Cardiac fibroblast (primary cell): ENCODE measurements at regions not wholly inside any gene's neighbourhood (a gene's known extent, or its start where the extent isn't known, plus 50 kb on each side); places are given as distances from the start of the nearest gene placed in this dataset.

Experiments used
- DNase-seq, 2 donors: peaks; one replicate each; pipeline versions ENCODE4 v3.0.0 to v3.0.0-alpha.2; 2010; ENCODE audit warnings: low read depth in 2 of 2
- H3K4me3 ChIP-seq, 2 donors: replicated peaks in 1 of 2; 1 replicate in 1 of 2; 2 replicates in 1 of 2; pipeline ENCODE4 v1.5.1; 2011; ENCODE audit warnings: low read depth in 2 of 2, low read length in 2 of 2, mild to moderate bottlenecking in 2 of 2, moderate library complexity in 1 of 2
- TF ChIP-seq, protein P1 (sequence below): IDR thresholded peaks from one replicate; pipeline ENCODE4 v1.5.1; 2011; ENCODE audit warnings: low read depth, mild to moderate bottlenecking, low read length, inconsistent platforms

GRCh38 chr22:27183474-27183873 lies 526.1 kb downstream of the MIAT start:
- H3K4me3 ChIP-seq = no peak overlapping the region
- TF ChIP-seq, protein P1, sequence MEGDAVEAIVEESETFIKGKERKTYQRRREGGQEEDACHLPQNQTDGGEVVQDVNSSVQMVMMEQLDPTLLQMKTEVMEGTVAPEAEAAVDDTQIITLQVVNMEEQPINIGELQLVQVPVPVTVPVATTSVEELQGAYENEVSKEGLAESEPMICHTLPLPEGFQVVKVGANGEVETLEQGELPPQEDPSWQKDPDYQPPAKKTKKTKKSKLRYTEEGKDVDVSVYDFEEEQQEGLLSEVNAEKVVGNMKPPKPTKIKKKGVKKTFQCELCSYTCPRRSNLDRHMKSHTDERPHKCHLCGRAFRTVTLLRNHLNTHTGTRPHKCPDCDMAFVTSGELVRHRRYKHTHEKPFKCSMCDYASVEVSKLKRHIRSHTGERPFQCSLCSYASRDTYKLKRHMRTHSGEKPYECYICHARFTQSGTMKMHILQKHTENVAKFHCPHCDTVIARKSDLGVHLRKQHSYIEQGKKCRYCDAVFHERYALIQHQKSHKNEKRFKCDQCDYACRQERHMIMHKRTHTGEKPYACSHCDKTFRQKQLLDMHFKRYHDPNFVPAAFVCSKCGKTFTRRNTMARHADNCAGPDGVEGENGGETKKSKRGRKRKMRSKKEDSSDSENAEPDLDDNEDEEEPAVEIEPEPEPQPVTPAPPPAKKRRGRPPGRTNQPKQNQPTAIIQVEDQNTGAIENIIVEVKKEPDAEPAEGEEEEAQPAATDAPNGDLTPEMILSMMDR = no peak
- DNase-seq = no peak

DNA sequence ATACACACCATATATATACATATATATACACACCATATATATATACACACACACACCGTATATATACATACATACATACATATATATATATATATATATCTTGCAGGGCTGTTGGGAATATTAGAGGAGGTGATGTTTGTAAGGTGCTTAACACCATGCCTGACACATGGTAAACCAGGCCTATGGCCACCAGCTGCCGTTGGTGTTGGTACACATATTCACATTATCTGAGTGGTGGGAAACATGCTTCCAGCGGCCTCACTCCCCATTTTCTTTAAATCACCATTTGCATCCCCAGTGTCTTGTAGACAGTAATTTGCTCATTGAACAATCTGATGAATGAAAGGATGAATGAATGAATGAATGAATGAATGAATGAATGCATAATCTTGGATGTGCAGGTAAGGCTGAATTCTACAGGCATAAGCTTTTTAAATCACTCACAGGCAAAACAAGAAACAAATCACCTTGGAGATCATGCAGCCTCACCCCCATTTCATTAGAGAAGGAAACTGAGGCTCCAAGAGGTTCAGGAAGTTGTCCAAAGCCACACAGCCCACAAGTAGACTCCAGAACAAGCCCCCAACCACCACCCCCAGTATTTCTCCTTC lies 527.8 kb downstream of the MIAT start:
- TF ChIP-seq, protein P1 = no peak
- no peak for DNase-seq
- no peak overlapping the region for H3K4me3 ChIP-seq

DNA sequence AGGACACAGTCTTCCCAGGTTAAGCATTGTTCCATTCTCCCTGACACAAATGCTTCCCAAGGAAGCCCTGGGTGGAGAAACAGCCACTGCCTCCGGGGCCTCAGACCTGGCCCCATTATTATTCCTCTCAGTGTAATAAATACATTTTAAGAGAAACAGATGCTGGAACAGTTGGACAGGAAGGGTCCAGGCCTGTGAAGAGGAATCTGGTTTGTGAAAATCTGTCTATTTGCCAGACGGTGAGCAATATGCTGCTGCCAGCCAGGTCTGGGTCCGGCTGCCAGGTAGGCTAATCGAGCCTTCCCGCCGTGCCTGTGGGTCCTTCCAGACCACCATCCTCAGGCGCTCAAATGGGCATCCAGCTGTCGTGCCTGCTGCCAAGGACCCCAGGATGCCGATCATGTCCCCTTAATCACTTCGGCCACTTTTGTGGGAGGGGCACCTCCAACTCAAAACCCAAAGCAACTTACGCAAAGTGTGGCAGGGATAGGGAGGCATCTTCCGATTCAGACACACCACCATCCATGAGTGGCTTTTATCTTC lies 528.4 kb downstream of the MIAT start:
- no peak for DNase-seq
- TF ChIP-seq, protein P1 = no peak
- no peak overlapping the region for H3K4me3 ChIP-seq

DNA sequence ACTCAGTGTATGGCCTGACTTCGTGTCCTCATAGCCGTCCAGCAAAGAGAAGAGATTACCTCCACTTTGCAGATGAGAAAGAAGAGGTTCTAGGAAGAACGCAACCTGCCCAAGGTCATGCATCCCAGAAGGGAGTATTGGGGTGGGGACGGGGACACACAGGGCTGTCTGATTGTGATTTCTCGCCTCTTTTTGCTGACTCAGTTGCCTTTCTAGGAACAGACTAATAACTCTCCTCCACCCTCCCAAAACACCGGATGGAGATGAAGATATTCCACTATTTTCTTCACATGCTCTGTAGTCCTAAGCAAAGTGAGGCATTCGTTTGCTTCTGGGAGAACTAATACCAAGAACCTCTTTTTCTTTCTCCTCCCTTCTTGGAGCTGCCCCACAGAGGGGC lies 529.3 kb downstream of the MIAT start:
- TF ChIP-seq, protein P1 = no peak
- no peak for DNase-seq

GRCh38 chr22:27192135-27192829 lies 534.9 kb downstream of the MIAT start:
- H3K4me3 ChIP-seq = no peak overlapping the region
- TF ChIP-seq, protein P1 = no peak
- DNase-seq = peak in 1 of 2 donors; percentile 47

More for the DNA sequence above, 529.3 kb downstream of the MIAT start:
- H3K4me3 ChIP-seq = no peak overlapping the region

GRCh38 chr22:27193215-27193614 lies 535.8 kb downstream of the MIAT start:
- TF ChIP-seq, protein P1 = no peak
- DNase-seq = no peak

More at GRCh38 chr22:27193215-27193614, 535.8 kb downstream of the MIAT start:
- H3K4me3 ChIP-seq = no peak overlapping the region
